GM13977 (cell line): ENCODE measurements at regions not wholly inside any gene's neighbourhood (a gene's known extent, or its start where the extent isn't known, plus 50 kb on each side); places are given as distances from the start of the nearest gene placed in this dataset.

Experiments used
- DNase-seq: peaks from one replicate; pipeline ENCODE4 v3.0.0; 2012; ENCODE audit warnings: low spot score
- CTCF ChIP-seq: IDR thresholded peaks from 2 replicates; pipeline ENCODE4 v1.5.1; 2012; ENCODE audit warnings: mild to moderate bottlenecking, control low read depth; ENCODE audit not compliant: insufficient read depth; ENCODE audit errors: extremely low read depth, missing control alignments
- in situ Hi-C: fragments of 300-500 bp; cut with MboI; formaldehyde crosslinking; loops from one replicate; pipeline ENCODE4 v1.12.0; 2022; ENCODE audit warnings: low sequenced_read_pairs, low pct_unique_long_range_greater_than_20kb, mixed read lengths, inconsistent platforms; ENCODE audit not compliant: unreplicated experiment

- no peak for DNase-seq
- in situ Hi-C loops = no loop called here
- TF ChIP-seq CTCF = no peak
Measured at GRCh38 chr1:163509114-163509513, 187.4 kb downstream of the NUF2 start.

- no peak for DNase-seq
- no peak for TF ChIP-seq CTCF
- in situ Hi-C loops = no loop called here
Measured at GRCh38 chr1:163512349-163512989, 190.7 kb downstream of the NUF2 start.

GRCh38 chr1:163523375-163524029 is 201.7 kb downstream of the NUF2 start:
- in situ Hi-C loops = no loop called here
- no peak for TF ChIP-seq CTCF
- no peak for DNase-seq

GRCh38 chr1:163528710-163529348 is 207.1 kb downstream of the NUF2 start:
- DNase-seq = no peak
- in situ Hi-C loops = no loop called here
- peak; percentile 50 for TF ChIP-seq CTCF

GRCh38 chr1:163531345-163531744 is 209.6 kb downstream of the NUF2 start:
- TF ChIP-seq CTCF = no peak
- in situ Hi-C loops = no loop called here
- no peak for DNase-seq

GRCh38 chr1:163535401-163535800 is 213.6 kb downstream of the NUF2 start:
- in situ Hi-C loops = no loop called here
- DNase-seq = no peak
- no peak for TF ChIP-seq CTCF
